NCI-H82 treated with DMSO at 0.1 percent for 48 hours (cell line): ENCODE measurements at regions not wholly inside any gene's neighbourhood (a gene's known extent, or its start where the extent isn't known, plus 50 kb on each side); places are given as distances from the start of the nearest gene placed in this dataset.

Experiments
- DNase-seq: peaks from one replicate; lab custom pipeline; 2025; ENCODE audit not compliant: unreplicated experiment; lab: John Stamatoyannopoulos, UW

DNA sequence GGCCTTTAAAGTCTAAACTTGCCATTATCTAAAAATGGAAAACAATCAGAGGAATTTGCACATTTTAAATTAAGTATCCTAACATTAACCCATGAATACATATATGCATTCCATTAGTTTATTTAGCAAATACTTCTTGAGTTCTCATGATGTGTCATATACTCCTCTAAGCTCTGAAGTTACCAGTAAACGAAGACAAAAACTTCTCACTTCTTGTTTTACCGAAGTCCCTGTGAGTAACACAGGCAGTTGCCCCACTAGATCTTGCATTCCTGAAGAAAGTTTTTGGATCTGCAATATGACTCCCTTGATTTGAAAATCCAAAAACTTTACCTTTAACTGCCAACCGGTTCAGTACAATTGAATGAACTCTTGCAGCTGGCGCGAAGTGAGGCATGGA is 439.0 kb upstream of the MPDZ start:
- DNase-seq = no peak

DNA sequence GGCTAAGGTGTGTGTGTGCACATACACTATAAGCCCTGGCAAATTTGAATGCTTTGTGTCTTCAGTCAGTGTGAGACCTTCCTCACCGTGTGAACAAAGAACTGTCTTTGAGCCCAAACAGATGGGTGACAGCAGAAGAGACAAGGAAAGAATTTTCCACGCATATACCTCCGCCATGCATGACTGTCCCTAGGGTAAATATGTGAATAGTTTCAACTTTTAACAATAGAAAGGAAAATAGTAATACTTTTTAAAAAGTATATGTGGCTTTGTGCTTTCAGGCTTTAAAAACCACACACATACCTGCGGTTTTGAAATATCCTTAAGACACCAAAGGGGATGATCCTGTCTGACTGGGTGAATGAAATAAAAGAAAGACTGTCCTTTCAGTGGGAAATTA is 438.6 kb upstream of the MPDZ start:
- DNase-seq = no peak

DNA sequence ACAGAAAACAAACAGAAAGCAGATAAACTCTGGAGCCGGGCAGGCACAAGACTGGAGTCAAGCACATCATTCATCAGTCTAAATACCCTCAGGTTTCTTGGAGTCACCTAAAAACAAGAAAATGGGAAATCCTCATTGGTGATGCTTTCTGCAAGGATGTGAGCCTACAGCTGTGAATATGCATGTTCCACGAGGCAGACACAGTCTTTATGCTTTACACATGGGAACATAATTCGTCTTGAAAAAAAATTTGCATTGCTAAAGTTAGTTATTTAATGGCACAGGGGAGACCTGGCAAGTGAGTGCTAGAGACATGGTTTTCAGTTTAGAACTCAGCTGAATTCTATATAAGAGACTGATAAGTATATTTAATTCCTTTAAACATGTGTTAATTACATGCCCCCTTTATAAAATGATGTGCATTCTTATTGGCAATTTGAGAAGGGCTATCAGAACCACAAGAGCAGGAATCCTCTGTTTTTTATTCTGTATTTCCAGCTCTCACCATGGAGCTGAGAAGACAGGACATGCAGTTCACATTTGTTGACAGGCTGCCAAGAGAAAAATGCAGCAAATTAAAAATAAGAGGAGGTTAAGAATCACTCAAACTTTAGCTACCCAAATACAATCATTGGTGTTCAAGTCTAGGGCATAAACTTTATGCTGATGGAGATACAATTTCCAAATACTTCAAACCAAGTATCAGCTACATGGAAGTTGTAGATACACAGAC is 438.0 kb upstream of the MPDZ start:
- DNase-seq = no peak

- no peak for DNase-seq
Observed at GRCh38 chr9:13716601-13717321, 437.3 kb upstream of the MPDZ start.

DNA sequence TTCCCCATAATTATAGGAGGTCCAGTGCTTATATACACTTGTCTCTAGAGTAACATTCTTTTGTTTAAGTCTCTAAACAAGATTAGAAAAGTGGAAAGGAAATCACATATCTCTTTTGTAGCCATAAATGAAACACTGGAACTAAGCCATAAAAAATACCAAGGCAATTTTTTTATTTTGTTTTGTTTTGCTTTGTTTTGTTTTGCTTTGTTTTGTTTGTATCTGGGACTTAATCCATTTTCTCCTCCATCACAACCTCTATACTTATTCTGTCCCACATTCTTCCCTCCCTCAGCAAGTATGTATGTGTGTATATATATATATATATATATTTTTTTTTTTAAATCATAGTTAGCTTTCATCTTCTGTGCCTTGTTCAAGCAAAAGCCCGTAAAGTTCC is 436.6 kb upstream of the MPDZ start:
- DNase-seq = no peak

- DNase-seq = no peak
Observed at GRCh38 chr9:13715430-13715829, 435.9 kb upstream of the MPDZ start.

DNA sequence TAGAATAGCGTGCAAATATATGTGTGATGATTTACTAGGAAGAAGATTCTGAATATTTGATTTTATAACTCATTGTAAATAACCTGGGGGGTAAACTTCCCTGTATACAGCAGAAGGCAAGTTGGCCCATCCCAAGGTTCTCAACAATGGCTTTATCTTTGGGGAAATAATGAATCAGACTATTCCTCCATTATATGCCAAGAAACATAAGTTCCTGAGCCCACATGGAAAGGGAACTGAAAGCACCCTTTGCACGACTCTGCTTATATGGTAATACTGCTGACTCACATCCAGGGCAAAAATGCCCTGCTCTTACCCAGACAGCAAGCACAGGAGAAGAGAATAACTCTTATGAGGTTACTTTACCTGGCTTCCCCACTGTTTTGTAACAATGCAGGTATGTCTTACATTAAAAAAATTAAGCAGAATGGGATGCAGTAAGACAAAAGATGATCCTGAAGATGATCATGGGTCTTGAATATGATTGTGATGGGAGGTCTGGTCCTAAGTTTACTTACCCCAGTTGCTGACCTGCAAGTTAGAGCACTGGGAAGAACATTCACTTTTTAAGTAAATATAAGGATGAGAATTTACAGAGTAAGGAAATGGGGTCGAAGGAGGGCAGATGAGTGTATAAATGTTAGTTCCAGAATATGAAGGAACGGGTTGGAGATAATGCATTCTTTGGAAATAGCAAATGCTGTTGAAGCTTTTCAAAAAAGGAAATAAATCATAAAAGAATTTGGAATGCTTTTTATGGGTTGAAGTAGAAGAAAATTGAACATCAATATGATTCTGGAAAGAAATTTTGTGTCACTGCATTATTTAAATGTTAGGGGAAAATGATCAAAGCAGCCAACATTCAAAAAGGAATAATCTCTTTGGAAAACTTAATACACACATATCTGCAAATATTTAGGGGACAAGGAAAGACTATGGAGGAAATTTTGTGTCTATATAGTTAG is 428.4 kb upstream of the MPDZ start:
- no peak for DNase-seq

GRCh38 chr9:13705918-13706317 is 426.4 kb upstream of the MPDZ start:
- no peak for DNase-seq

- DNase-seq = no peak
Observed at GRCh38 chr9:13705373-13705772, 425.9 kb upstream of the MPDZ start.

GRCh38 chr9:13690595-13690994 is 411.1 kb upstream of the MPDZ start:
- no peak for DNase-seq

DNA sequence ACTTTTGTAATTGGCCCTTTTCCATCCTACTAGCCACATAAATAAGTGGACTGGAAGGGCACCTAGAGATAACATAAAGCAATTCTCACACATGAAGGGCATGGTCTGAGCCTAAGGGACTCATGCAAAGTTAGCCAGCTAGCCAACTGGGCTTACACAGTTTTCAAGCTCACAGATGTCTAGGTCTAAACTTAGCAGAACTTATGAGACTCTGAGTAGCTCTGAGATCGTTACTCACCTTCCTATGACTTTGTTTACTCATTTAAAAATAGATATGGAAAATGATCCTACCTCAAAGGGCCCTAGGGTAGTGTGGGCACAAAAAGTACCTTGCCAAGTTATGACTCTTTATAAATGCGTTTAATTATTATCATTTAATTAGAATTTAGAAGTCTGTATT is 410.4 kb upstream of the MPDZ start:
- DNase-seq = no peak

DNA sequence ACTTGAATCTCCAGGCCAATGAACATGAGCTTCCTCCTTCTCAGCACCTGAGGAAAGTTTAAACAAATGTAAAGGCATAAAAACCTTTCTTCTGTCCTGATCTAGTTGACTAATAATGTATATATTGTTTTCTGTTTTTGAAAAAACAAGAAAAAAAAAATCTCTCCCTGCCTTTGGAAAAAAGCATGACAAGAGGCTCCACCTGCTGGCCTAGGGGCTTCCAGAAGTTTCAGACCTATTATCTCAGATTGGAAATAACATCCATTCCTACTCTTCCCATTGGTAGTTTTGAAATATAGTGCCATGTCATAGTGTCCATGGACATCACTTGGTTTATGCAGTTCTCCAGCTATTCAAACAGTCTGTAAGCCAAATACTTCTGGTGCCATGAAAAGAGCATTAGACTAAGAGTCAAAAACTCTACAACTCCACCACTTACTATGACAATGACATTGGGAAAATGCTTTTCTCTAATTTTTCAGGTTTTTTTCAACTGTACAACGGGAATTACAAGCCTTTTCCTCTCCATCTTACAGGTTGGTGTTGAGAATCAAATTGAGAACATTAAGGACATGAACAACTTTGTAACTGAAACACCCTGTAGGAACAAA is 409.6 kb upstream of the MPDZ start:
- no peak for DNase-seq

DNA sequence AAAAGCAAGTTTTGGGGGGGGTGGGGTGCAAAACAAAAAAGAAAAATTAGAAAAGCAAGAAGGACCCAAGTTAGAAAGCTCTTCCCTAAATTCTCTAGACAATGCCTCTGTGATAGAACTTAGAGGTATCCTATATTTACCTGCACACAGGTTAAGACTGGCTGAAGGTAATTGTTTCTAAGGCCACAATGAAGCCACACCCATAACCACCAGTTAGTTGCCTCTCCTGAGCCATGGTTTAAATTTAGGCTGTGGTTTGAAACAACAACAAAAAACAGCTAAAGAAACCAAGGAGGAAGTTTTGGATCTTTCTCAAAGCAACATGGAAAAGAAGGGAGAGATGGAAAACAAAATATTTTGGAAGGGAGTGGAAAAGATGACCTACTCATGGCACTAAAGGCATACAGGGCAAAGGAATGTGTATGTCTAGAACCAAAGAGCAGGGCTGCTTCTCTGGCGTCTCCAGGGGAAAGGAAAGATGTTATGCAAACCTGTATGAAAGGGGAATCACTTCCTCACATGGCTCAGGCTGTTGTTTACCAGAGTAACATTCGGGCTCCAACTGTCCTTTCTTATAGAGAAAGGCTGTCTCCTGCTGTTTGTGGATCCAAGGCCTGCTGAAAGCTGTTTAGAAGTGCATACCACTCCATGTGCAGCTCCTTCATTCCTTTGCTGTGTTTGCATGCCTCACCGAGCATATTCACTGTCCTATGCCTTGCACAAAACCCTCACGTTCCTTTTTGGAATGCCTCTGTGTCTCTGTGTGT is 408.9 kb upstream of the MPDZ start:
- no peak for DNase-seq

DNA sequence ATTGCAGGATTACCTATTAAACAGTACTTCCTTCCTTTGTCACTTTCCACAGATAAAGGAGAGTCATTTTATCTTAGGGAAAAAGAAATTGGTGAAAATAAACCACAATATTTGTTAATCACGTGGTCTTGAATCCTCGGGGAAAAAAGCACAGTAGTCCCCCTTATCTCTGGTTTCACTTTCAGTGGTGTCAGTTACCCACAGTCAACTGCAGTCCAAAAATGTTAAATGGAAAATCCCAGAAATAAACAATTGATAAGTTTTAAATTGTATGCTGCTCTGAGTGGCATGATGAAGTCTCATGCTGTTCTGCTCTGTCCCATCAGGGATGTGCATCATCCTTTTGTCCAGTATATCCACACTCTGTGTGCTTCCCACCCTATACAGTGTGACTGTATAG is 405.2 kb upstream of the MPDZ start:
- no peak for DNase-seq

GRCh38 chr9:13677801-13678200 is 398.3 kb upstream of the MPDZ start:
- DNase-seq = no peak

GRCh38 chr9:13675638-13676000 is 396.1 kb upstream of the MPDZ start:
- no peak for DNase-seq

DNA sequence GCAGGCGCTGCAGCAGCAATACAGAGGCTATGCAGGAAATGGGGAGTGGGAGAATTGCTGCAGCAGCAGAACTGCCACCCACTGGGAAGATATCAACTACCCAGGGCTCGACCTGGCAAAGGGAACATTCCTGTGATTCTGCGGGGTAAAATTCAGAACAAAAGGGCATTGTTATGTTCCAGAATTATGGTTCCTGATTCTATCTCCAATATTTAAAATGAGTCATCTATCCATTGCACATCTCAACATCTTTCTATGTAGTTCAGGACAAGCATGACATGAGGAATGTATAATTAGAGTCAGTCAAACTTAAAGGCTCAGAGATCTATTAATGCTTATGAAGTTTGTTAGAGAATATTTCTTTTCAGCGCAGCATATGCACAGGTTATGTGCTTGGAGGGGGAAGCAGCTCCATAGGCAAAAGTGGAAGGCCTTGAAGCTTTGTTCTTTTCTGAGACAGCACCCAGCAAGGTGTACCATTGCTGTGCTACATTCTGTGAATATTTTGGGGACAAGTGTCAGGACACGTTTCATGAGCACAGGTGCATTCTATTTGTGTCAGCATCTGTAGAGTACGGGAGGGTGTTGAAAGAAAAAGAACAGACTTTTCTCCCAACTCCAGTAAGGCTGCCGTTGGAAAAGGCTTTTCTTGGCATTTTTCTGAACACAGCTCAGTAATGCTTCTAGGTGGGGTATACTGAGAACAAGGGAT is 395.6 kb upstream of the MPDZ start:
- DNase-seq = no peak

GRCh38 chr9:13673348-13673747 is 393.9 kb upstream of the MPDZ start:
- no peak for DNase-seq

DNA sequence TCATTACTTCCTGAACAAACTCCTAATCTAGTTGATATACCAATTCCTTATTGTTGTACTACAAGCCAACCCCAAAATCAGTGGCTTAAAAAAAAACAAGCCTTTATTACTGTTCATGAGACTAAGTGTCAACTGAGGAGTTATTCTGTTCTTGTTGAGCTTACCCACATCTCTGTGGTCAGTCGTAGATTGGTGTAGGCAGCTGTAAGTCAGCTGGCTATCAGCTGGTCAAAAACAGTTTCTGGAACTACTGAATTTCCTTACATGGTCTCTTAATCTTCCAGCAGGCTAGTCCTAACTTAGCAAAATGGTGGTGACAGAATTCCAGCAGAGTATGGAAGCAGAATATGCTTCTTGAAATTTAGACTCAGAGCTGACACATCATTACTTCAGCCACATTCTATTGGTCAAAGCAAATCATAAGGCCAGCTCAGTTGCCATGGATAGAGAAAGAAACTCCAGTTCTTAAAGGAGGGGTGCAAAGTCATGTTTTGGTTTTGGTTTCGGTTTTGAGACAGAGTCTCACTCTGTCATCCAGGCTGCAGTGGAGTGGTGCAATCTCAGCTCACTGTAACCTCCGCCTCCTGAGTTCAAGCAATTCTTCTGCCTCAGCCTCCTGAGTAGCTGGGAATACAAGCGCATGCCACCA is 386.1 kb upstream of the MPDZ start:
- DNase-seq = no peak
